ENCODE measurements at regions not wholly inside any gene's neighbourhood (a gene's known extent, or its start where the extent isn't known, plus 50 kb on each side); places are given as distances from the start of the nearest gene placed in this dataset.

DNA sequence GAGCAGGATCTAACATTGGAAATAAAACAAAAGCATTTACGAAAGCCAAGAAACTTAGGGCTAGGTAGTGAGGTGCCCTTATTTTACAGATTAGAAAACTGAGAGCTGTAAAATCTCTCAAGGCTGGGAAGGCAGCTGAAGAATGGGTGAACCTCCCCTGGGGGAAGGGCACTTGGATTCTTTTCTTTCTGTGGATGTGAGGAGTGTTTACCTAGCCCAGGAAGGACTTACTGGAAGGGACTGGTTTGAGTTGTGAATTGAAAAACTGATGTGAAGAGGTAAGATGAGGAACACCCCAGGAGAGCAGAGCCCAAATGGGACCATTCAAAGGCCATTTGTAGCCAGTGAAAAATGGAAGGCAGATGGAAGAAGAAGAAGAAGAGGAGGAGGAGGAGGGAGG, 74.7 kb upstream of the NGF start:
- no peak for DNase-seq

DNA sequence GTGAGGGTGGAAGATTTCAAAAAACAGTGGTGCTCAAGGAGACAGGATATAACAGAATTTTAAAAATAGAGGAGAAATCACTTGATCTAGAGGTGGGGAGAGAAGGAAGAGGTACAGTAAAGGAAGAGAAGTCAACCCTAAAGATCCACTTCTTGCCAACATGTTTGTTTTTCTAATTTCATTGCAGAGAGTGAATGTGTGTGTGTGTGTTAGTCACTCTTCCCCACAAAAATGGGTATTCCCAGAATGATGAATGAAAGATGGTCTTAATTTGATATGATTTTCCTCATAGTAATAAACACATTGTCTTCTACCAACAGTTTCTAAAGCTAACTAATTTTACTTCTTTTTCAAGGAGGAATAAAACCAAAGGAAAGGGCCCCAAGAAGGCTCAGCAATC, 74.2 kb upstream of the NGF start:
- DNase-seq, result no peak

DNA sequence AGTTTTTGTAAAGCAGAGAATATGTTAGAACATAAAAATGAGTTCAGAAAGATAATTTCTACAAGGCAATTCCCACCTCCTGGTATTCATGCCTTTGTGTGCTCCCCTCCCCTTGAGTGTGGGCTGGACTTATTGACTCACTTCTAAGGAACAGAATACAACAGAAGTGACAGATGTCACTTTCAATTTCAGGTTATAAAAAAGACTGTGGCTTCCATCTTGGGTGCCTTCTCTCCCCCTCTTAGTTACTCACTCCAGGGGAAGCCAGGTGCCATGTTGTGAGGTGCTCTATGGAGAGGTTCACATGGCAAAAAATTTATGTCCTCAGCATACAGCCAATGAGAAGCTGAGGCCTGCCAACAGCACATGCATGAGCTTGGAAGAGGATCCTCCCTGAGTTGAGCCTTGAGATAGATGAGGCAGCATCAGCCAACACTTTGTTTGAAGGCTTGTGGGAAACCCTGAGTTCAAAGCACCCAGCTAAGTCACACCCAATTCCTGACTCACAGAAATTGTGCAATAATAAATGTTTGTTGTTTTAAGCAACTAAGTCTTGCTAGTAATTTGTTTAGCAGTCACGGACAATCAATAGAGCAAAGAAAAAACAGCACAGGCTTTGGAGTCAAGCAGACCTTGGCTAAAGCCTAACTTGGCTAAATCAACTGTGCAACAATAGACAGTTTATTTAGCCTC, 73.5 kb upstream of the NGF start:
- no peak for DNase-seq

DNA sequence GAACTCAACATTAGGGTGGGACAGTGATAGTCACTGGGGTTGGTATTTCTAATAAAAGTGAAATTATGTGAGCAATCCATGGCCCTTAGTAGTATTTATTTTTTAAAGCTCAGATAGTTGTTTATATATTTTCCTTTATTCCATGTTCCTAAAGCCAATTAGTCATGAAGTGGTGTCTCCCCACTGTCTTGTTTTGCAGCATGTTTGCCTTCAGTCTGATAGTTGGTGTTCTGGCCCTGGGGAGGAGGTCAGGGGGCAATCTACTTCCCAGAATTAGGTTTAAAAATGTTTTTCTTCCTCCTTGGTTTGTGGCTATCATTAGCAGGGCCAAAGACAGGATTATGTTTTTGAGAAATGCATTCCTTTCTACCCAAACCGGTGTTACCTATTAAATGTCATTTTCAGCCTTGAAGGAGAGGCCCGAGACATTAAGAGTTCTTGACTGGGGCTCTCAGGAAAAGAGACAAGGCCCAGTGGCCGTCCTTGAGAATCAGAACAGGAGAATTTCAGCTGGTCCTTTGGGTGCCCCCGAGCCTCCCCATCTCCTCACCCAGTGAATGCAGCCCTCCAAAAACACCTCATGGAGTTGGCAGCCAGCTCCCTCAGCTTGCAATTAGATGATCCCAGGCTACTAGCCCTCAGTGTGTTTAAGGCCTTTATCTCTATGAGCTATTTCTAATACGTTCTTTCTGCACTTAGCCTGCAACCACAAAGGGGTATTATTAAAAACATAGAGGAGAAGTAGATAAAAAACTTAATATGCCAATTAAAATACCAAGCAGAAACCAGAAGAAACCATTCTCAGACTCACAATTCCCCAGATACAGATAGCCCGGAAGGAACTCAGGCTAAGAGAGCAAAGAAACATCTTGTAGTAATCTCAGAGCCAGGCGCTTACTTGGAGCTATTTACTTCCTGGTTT, 71.3 kb upstream of the NGF start:
- DNase-seq, result no peak

DNA sequence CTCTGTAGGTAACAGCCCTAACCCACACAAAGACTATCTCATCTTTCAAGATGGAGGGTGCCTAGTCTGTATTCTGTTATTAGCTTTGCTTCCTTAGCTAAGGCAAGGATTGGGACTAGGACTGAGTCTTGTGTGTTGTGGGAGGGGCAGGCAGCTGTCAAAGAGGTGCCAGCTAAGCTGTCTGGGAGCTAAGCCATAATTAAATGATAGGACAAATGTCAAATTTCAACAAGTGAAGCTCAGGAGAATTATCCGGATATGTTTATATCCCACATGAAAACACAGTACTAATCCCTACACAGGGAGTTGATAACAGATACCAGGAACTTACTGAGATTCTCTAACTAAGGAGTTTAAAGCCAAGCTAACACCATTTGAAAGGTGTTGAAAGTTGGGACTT, 70.5 kb upstream of the NGF start:
- no peak for DNase-seq

DNA sequence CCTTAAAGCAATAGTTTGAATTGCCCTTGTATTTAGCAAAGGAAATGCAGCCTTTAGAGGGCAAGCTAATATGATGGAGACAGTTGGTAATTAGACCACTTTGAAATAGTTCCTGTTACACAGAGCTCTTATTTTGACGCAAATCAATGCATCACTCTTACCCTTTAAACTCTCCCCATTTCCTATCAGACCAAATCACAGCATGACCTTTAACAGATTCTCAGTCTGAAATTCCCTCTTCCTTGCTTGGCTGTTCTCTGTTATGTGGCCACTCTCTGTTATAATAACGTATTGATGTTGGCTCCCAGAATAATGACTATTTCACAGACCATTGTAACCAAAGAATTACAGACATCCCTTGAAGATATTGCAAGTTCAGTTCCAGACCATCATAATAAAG, 66.9 kb upstream of the NGF start:
- no peak for DNase-seq

DNA sequence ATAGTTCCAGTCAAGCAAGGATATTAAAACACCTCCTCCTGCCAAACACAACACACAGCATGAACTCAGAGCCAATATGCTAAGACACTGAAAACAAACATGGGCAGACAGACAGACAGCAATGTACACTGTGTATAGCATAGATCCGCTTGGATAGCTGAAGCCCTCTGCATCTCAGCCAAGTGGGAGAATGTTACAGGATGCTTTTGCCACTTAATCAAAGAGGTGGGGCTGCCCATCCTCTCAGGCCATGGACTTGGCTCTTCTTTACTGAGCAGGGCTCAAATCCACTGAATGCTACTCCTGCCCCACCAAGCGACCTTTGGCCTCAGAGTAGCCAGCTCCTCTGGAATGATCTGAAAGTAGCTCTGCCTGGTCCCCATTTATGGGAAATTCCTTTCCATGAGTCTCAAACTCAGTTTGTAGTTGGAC, 64.7 kb upstream of the NGF start:
- no peak for DNase-seq

DNA sequence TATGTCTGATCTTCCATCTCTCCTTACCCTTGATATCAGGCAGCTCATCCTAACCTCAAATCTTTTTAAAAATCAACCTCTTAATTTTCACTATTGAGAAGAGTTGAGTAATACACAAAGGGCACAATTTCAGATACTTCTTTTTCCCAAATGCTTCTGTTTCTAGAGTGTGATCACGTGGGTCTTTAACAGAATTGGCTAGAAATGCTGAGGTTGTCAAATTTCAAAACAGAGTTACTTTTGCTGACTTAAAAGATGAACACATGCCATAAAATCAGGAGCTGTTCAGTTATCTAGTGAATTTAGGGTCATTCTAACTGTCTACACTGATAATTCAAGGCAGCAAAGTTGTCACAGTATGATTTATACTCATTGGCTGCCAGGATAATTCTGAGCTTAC, 63.6 kb upstream of the NGF start:
- no peak for DNase-seq

DNA sequence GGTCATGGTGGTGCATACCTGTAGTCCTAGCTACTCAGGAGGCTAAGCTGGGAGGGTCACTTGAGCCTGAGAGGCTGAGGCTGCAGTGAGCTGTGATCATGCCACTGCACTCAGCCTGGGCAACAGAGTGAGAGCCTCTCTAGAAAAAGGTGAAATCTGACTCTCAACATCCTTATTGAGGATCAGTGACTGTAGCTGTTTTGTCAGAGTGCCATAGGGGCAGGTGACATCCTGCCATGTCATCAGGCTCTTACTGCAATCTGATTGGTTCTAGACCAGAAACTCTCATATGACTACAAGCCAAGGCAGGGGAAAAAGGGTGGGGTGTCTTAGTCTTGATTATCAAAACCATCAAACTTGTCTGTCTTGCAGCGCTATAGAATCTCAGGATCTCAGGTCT, 62.8 kb upstream of the NGF start:
- no peak for DNase-seq

DNA sequence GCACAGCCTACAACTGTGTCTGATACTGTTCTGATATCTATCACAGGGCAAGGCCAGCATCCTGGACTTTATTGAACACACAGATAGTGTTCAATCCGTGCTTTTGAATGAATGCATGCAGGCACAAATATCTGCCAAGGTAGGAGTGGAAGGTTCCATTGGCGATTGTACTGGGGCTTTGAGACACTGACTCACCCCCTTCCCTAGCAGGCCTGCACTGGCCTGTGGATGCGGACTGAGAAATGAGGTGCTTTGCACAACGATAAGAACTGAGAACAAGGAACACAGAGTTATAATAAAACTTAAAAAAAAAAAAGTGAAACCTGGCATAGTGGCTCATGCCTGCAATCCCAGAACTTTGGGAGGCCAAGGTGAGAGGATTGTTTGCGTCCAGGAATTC, 62.4 kb upstream of the NGF start:
- DNase-seq, result no peak

DNA sequence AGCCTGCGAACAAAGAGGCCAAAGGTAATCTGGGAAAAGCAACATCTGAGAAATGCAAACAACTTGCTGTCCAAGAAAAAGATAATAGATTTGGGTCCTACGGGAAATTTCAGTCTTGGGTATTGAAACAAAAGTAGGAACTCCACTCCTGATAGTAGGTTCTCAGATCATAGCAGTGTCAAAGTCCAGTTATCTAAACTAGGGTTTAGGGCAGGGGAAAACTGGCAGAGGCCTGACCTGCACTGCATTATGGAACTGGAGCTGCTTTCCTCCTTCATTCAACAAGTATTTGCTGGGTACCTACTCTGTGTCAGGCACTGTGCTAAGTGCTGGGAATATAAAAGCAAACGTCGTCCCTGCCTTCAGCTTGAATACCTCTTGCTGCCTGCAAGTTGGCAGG, 60.7 kb upstream of the NGF start:
- DNase-seq, result no peak
